GM13976 (cell line): ENCODE measurements at regions not wholly inside any gene's neighbourhood (a gene's known extent, or its start where the extent isn't known, plus 50 kb on each side); places are given as distances from the start of the nearest gene placed in this dataset.

Experiments
- DNase-seq: peaks from one replicate; pipeline ENCODE4 v3.0.0; 2012; ENCODE audit warnings: low spot score
- CTCF ChIP-seq: IDR thresholded peaks from 2 replicates; pipeline ENCODE4 v1.5.1; 2012; ENCODE audit warnings: borderline replicate concordance, mild to moderate bottlenecking; ENCODE audit not compliant: insufficient read depth; ENCODE audit errors: extremely low read depth, missing control alignments, control extremely low read depth
- in situ Hi-C: fragments of 300-500 bp; cut with MboI; formaldehyde crosslinking; loops from one replicate; pipeline ENCODE4 v1.12.0; 2022; ENCODE audit warnings: low sequenced_read_pairs, mixed read lengths, inconsistent platforms; ENCODE audit not compliant: unreplicated experiment

GRCh38 chr22:47847131-47847890, 1084.9 kb downstream of the TBC1D22A start:
- DNase-seq, result no peak
- in situ Hi-C loops, result no loop called here
- no peak for TF ChIP-seq CTCF

GRCh38 chr22:47846206-47846605, 1083.8 kb downstream of the TBC1D22A start:
- no peak for TF ChIP-seq CTCF
- in situ Hi-C loops, result no loop called here
- no peak for DNase-seq

GRCh38 chr22:47842119-47842518, 1079.7 kb downstream of the TBC1D22A start:
- in situ Hi-C loops, result no loop called here
- no peak for TF ChIP-seq CTCF
- no peak for DNase-seq

GRCh38 chr22:47841156-47841555, 1078.7 kb downstream of the TBC1D22A start:
- TF ChIP-seq CTCF, result no peak
- in situ Hi-C loops, result no loop called here

GRCh38 chr22:47839595-47840227, 1077.3 kb downstream of the TBC1D22A start:
- DNase-seq, result no peak
- TF ChIP-seq CTCF, result no peak
- in situ Hi-C loops, result no loop called here

More at GRCh38 chr22:47841156-47841555, 1078.7 kb downstream of the TBC1D22A start:
- no peak for DNase-seq

GRCh38 chr22:47837703-47838102, 1075.3 kb downstream of the TBC1D22A start:
- DNase-seq, result no peak
- TF ChIP-seq CTCF, result peak; percentile 19
- in situ Hi-C loops, result no loop called here
